HEK293 (cell line): ENCODE measurements at regions not wholly inside any gene's neighbourhood (a gene's known extent, or its start where the extent isn't known, plus 50 kb on each side); places are given as distances from the start of the nearest gene placed in this dataset.

Source experiments
- CTCF ChIA-PET: fragments of 350-600 bp; formaldehyde crosslinking; extraction: SDS; loops from one replicate; lab custom pipeline; 2021; ENCODE audit warnings: antibody characterized with exemption; lab: Yijun Ruan, JAX
- POLR2A ChIA-PET: fragments of 300-600 bp; formaldehyde crosslinking; extraction: SDS; loops from one replicate; lab custom pipeline; 2020; ENCODE audit warnings: antibody characterized with exemption, inconsistent platforms; lab: Yijun Ruan, JAX
- H3K27ac ChIP-seq: fragments of 200-500 bp; sonication (Bioruptor generic); 2 replicates; pipeline ENCODE4 v1.5.1; 2014; ENCODE audit warnings: low read depth, low read length, control low read depth, inconsistent platforms; ENCODE audit errors: extremely low read depth
- H3K36me3 ChIP-seq, 2 experiments: fragments of 200-500 bp in 1 of 2; sonication (Bioruptor generic) in 1 of 2; 1 replicate in 1 of 2; 2 replicates in 1 of 2; pipeline ENCODE4 v1.5.1; 2014 to 2017; ENCODE audit warnings: inconsistent platforms in 2 of 2, low read length in 2 of 2; ENCODE audit not compliant: control insufficient read depth in 2 of 2, insufficient read depth in 1 of 2
- H3K4me1 ChIP-seq: fragments of 200-500 bp; sonication (Bioruptor generic); 2 replicates; pipeline ENCODE4 v1.5.1; 2014; ENCODE audit warnings: mild to moderate bottlenecking, low read length, inconsistent platforms; ENCODE audit not compliant: control insufficient read depth, insufficient read depth
- H3K4me3 ChIP-seq: 2 replicates; pipeline ENCODE4 v1.5.1; 2011; ENCODE audit warnings: low read depth, mild to moderate bottlenecking, control low read depth, low read length, moderate library complexity
- H3K9me3 ChIP-seq: fragments of 200-500 bp; sonication (Bioruptor generic); 2 replicates; pipeline ENCODE4 v1.5.1; 2014; ENCODE audit warnings: low read depth, low read length, inconsistent platforms; ENCODE audit not compliant: control insufficient read depth, insufficient read depth
- KLF1 ChIP-seq: fragments of 450-650 bp; formaldehyde crosslinking; IDR thresholded peaks from 2 replicates; pipeline ENCODE4 v1.5.1; 2016; ENCODE audit warnings: missing biosample characterization, missing genetic modification characterization
- KLF7 ChIP-seq: fragments of 450-650 bp; formaldehyde crosslinking; IDR thresholded peaks from 2 replicates; pipeline ENCODE4 v1.5.1; 2016; ENCODE audit warnings: missing biosample characterization, missing genetic modification characterization, borderline replicate concordance
- PBX3 ChIP-seq: sonication (generic); formaldehyde crosslinking; IDR thresholded peaks from 2 replicates; pipeline ENCODE4 v1.8.1; 2022; ENCODE audit warnings: mild to moderate bottlenecking, moderate library complexity, missing genetic modification reagents
- TCF7L2 ChIP-seq: IDR thresholded peaks from 2 replicates; pipeline ENCODE4 v1.6.1; 2011; ENCODE audit warnings: low read depth, mild to moderate bottlenecking, inconsistent platforms, low read length, moderate library complexity, borderline replicate concordance
- ZBTB17 ChIP-seq: fragments of 450-650 bp; formaldehyde crosslinking; IDR thresholded peaks from 2 replicates; pipeline ENCODE4 v1.5.1; 2016; ENCODE audit warnings: missing biosample characterization, missing genetic modification characterization
- ZBTB44 ChIP-seq: fragments of 450-650 bp; IDR thresholded peaks from 2 replicates; pipeline ENCODE4 v1.5.1; 2018; ENCODE audit warnings: missing biosample characterization, mild to moderate bottlenecking, missing genetic modification characterization
- ZNF280C ChIP-seq: fragments of 450-650 bp; formaldehyde crosslinking; IDR thresholded peaks from 2 replicates; pipeline ENCODE4 v1.5.1; 2016; ENCODE audit warnings: missing biosample characterization, missing genetic modification characterization
- ZNF362 ChIP-seq: fragments of 450-650 bp; formaldehyde crosslinking; IDR thresholded peaks from 2 replicates; pipeline ENCODE4 v1.5.1; 2016; ENCODE audit warnings: missing biosample characterization, missing genetic modification characterization
- ZNF48 ChIP-seq: fragments of 450-650 bp; formaldehyde crosslinking; IDR thresholded peaks from 2 replicates; pipeline ENCODE4 v1.5.1; 2016; ENCODE audit warnings: missing biosample characterization, missing genetic modification characterization
- ZNF561 ChIP-seq: fragments of 450-650 bp; IDR thresholded peaks from 2 replicates; pipeline ENCODE4 v1.5.1; 2018; ENCODE audit warnings: missing biosample characterization, missing genetic modification characterization, borderline replicate concordance
- ZNF660 ChIP-seq: fragments of 450-650 bp; IDR thresholded peaks from 2 replicates; pipeline ENCODE4 v1.5.1; 2018; ENCODE audit warnings: missing biosample characterization, mild to moderate bottlenecking, missing genetic modification characterization
- TF ChIP-seq, protein P1 (sequence below): fragments of 450-650 bp; formaldehyde crosslinking; IDR thresholded peaks from 2 replicates; pipeline ENCODE4 v1.5.1; 2016; ENCODE audit warnings: missing biosample characterization, missing genetic modification characterization
- TF ChIP-seq, protein P2 (sequence below): fragments of 450-650 bp; formaldehyde crosslinking; IDR thresholded peaks from 2 replicates; pipeline ENCODE4 v1.5.1; 2016; ENCODE audit warnings: missing biosample characterization, missing genetic modification characterization
- TF ChIP-seq, protein P3 (sequence below): fragments of 450-650 bp; formaldehyde crosslinking; conservative IDR thresholded peaks from 2 replicates; pipeline ENCODE4 v1.5.1; 2016; ENCODE audit warnings: low read depth, missing biosample characterization, missing genetic modification characterization

- TF ChIP-seq, protein P1, sequence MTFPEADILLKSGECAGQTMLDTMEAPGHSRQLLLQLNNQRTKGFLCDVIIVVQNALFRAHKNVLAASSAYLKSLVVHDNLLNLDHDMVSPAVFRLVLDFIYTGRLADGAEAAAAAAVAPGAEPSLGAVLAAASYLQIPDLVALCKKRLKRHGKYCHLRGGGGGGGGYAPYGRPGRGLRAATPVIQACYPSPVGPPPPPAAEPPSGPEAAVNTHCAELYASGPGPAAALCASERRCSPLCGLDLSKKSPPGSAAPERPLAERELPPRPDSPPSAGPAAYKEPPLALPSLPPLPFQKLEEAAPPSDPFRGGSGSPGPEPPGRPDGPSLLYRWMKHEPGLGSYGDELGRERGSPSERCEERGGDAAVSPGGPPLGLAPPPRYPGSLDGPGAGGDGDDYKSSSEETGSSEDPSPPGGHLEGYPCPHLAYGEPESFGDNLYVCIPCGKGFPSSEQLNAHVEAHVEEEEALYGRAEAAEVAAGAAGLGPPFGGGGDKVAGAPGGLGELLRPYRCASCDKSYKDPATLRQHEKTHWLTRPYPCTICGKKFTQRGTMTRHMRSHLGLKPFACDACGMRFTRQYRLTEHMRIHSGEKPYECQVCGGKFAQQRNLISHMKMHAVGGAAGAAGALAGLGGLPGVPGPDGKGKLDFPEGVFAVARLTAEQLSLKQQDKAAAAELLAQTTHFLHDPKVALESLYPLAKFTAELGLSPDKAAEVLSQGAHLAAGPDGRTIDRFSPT (tag by site-specific recombination), result no peak
- TF ChIP-seq KLF7 (tag by site-specific recombination) (no peak), ZNF48 (no peak), ZNF280C (tag by site-specific recombination) (no peak), TCF7L2 (no peak), ZNF561 (tag by site-specific recombination) (no peak), ZBTB44 (tag by site-specific recombination) (no peak)
- TF ChIP-seq, protein P2, sequence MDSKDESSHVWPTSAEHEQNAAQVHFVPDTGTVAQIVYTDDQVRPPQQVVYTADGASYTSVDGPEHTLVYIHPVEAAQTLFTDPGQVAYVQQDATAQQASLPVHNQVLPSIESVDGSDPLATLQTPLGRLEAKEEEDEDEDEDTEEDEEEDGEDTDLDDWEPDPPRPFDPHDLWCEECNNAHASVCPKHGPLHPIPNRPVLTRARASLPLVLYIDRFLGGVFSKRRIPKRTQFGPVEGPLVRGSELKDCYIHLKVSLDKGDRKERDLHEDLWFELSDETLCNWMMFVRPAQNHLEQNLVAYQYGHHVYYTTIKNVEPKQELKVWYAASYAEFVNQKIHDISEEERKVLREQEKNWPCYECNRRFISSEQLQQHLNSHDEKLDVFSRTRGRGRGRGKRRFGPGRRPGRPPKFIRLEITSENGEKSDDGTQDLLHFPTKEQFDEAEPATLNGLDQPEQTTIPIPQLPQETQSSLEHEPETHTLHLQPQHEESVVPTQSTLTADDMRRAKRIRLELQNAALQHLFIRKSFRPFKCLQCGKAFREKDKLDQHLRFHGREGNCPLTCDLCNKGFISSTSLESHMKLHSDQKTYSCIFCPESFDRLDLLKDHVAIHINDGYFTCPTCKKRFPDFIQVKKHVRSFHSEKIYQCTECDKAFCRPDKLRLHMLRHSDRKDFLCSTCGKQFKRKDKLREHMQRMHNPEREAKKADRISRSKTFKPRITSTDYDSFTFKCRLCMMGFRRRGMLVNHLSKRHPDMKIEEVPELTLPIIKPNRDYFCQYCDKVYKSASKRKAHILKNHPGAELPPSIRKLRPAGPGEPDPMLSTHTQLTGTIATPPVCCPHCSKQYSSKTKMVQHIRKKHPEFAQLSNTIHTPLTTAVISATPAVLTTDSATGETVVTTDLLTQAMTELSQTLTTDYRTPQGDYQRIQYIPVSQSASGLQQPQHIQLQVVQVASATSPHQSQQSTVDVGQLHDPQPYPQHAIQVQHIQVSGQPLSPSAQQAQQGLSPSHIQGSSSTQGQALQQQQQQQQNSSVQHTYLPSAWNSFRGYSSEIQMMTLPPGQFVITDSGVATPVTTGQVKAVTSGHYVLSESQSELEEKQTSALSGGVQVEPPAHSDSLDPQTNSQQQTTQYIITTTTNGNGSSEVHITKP (tag by site-specific recombination), result no peak
- TF ChIP-seq, protein P3, sequence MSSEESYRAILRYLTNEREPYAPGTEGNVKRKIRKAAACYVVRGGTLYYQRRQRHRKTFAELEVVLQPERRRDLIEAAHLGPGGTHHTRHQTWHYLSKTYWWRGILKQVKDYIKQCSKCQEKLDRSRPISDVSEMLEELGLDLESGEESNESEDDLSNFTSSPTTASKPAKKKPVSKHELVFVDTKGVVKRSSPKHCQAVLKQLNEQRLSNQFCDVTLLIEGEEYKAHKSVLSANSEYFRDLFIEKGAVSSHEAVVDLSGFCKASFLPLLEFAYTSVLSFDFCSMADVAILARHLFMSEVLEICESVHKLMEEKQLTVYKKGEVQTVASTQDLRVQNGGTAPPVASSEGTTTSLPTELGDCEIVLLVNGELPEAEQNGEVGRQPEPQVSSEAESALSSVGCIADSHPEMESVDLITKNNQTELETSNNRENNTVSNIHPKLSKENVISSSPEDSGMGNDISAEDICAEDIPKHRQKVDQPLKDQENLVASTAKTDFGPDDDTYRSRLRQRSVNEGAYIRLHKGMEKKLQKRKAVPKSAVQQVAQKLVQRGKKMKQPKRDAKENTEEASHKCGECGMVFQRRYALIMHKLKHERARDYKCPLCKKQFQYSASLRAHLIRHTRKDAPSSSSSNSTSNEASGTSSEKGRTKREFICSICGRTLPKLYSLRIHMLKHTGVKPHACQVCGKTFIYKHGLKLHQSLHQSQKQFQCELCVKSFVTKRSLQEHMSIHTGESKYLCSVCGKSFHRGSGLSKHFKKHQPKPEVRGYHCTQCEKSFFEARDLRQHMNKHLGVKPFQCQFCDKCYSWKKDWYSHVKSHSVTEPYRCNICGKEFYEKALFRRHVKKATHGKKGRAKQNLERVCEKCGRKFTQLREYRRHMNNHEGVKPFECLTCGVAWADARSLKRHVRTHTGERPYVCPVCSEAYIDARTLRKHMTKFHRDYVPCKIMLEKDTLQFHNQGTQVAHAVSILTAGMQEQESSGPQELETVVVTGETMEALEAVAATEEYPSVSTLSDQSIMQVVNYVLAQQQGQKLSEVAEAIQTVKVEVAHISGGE (tag by site-specific recombination), result no peak
Observed at GRCh38 chr11:15636521-15637089, 521.9 kb downstream of the INSC start (continued).

DNA sequence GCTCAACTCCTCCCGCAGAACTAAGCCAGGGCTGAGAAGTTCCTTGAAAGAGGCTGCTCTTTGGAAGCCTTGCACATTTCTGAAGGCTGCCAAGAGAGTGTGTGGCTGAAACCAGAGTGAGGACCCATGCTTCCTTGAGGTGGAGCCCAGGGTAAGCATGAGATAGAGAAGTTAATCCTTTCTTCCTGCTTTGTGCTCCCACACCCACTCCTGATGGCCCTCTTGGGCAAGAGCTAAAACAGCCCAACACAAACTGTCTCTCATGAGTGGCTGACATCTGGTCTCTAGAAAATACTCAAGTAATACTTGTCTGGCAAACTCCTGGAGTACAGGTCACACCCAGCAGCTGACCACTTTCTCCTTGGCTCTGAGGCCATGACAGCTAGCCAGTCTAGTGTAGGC is 523.7 kb downstream of the INSC start:
- H3K36me3 ChIP-seq, result no peaks in the 10 kb centered on the region
- no peak overlapping the region for H3K27ac ChIP-seq
- CTCF ChIA-PET, result interaction anchor here (1.1 kb wide), 1 partner anchor 11 kb away, joined by 6 read pairs; no protein-coding TSS in a partner anchor
- TF ChIP-seq ZNF362 (no peak), ZNF660 (tag by site-specific recombination) (no peak), ZBTB44 (tag by site-specific recombination) (no peak), PBX3 (CRISPR knock-in tag) (no peak), KLF1 (tag by site-specific recombination) (no peak), ZBTB17 (tag by site-specific recombination) (no peak)
- H3K9me3 ChIP-seq, result no peaks in the 10 kb centered on the region
- no peaks in the 10 kb centered on the region for H3K4me1 ChIP-seq
- H3K4me3 ChIP-seq, result no peak overlapping the region
- POLR2A ChIA-PET, result no interaction called here
